ENCODE measurements at regions not wholly inside any gene's neighbourhood (a gene's known extent, or its start where the extent isn't known, plus 50 kb on each side); places are given as distances from the start of the nearest gene placed in this dataset.
"Not testable (repeated sequence)": the region's sequence is repeated elsewhere in the genome, so short reads cannot be mapped to it uniquely, and the experiment has no call there.

GRCh38 chr14:30162066-30162465 is 234.4 kb upstream of the PRKD1 start:
- no peak for DNase-seq

GRCh38 chr14:30165255-30165654 is 237.6 kb upstream of the PRKD1 start:
- DNase-seq = no peak

DNA sequence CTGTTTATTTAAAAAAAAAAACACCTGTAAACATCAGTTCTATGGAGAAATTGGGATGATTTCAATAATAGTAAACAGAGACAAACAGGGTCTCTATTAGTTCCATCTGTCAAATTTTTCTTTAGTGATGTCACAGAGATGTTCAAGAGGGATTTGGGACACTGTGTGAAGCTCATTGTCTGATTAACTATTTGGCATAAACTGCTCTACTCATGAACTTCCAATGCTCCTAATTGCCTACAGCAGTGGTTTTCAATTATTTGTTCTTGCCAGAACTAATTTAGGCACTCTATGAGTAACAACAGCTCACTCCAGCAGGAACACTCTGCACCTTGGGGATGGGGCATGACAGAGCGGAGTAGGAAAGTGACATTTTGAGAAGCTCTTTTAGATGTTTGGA is 250.1 kb upstream of the PRKD1 start:
- no peak for DNase-seq

GRCh38 chr14:30179381-30180130 is 251.9 kb upstream of the PRKD1 start:
- no peak for DNase-seq

- DNase-seq = no peak
These were observed 252.6 kb upstream of the PRKD1 start for GRCh38 chr14:30180219-30180618.

DNA sequence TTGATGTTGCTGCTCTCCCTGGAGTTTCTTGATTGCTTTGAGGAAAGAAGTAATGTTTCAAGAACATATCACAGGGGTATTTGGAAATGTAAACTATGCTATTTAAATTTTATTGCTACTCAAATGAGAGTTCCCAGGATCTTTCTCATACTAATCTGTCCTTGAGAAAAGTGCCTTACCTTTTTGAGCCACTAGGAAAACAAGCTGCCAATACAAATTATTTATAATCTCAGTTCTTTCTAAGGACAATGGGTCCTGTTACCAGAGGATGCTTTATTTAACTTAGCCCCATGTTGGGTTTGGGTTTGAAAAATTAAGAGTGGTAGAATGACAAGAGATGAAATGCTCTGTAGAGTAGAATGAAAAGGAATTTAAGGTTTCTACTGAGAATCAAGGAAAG is 258.2 kb upstream of the PRKD1 start:
- no peak for DNase-seq

- DNase-seq = no peak
These were observed 264.1 kb upstream of the PRKD1 start for GRCh38 chr14:30191639-30192279.

GRCh38 chr14:30193101-30193500 is 265.5 kb upstream of the PRKD1 start:
- DNase-seq = no peak

- DNase-seq = no peak
These were observed 266.3 kb upstream of the PRKD1 start for GRCh38 chr14:30193845-30194501.

- DNase-seq = no peak
These were observed 267.1 kb upstream of the PRKD1 start for GRCh38 chr14:30194741-30195148.

- no peak for DNase-seq
These were observed 268.3 kb upstream of the PRKD1 start for GRCh38 chr14:30195941-30196340.

- DNase-seq = no peak
These were observed 269.2 kb upstream of the PRKD1 start for GRCh38 chr14:30196861-30197260.

DNA sequence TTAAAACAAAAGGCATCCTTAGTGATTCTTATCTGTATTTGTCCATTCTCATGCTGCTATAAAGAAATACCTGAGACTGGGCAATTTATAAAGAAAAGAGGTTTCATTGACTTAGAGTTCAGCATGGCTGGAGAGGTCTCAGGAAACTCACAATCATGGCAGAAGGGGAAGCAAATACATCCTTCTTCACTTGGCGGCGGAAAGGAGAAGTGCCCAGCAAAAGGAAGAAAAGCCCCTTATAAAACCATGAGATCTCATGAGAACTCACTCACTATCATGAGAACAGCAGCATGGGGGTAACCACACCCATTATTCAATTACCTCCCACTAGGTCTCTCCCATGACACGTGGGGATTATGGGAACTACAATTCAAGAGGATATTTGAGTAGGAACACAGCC is 271.1 kb upstream of the PRKD1 start:
- not testable (repeated sequence) for DNase-seq

DNA sequence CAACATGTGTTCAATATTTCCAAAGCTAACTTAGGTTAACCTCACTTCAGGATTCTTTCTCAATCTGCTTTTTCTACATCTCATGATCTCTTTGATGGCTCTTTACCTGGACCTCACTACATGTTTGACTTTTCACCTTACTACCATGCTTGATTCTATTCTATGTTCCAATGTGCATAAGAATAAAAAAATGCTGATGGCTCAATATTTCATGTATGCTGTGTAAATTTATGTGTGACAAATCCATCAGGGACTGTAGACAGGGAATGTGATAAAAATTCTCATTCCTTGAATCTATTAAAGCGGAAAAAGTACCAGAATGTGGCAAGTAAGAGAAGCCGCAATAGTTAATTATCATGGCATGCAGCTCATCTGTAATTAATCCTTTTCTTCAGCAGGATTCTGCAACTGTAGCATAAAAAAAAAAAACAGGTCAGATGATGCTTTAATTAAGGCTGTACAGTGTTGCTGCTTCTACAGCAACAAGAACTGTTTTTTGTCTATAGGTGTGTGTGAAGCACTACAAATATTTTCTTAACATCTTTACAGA is 276.9 kb upstream of the PRKD1 start:
- no peak for DNase-seq

- no peak for DNase-seq
These were observed 281.5 kb upstream of the PRKD1 start for GRCh38 chr14:30209136-30209535.

DNA sequence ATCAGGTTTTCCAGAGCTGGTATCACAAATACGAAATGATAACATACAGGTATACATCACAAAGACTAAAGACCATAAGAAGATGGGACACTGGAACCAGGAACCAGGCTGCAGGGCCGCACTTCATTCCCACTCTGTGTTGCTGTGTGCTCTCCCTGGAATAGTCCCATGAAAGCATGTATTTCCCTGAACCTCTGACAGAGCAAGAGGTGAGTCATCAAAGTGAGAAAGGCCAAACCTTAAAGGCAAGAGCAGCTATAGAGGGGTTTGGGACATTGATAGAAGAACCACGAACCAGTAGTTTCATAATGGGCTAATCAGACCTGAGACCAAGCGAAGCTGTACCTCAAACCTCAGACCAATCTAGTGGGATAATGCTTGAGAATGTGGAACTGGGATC is 283.0 kb upstream of the PRKD1 start:
- DNase-seq = no peak

DNA sequence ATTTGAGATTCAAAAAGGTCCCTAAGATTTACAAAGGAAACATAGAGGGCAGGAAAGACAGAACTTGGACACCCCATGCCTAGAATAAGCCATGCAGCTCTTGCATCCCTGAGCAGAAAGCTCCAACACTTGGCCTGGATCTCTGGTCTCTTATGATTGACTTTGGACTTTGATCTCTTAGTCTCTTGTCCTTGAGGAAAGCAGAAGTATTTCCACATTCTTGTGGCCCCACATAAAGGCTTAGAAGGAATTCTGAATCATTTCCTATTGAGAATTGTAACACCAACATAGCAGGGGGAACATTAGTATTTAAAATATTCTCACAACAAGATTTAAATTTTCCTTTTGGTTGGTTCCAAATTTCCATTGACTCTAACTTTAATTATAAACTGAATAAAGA is 283.7 kb upstream of the PRKD1 start:
- DNase-seq = no peak

DNA sequence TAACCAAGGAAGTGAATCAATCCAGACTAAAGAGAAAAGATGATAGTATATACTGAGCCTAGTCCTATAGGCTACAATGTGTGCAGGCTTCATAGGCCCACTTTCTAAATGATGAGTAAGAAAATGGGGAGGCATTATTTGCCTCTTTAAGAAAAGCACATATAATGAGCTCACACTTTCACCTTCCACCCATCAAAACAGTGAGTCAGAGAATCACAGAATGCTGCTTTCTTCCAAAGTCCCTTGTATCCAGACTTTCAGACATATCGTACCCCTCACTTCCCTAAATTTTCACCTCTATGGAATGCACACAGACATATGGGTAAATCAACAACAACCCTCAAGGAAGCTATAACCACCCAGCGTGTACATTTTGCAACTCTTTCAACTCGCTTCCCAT is 286.4 kb upstream of the PRKD1 start:
- no peak for DNase-seq

DNA sequence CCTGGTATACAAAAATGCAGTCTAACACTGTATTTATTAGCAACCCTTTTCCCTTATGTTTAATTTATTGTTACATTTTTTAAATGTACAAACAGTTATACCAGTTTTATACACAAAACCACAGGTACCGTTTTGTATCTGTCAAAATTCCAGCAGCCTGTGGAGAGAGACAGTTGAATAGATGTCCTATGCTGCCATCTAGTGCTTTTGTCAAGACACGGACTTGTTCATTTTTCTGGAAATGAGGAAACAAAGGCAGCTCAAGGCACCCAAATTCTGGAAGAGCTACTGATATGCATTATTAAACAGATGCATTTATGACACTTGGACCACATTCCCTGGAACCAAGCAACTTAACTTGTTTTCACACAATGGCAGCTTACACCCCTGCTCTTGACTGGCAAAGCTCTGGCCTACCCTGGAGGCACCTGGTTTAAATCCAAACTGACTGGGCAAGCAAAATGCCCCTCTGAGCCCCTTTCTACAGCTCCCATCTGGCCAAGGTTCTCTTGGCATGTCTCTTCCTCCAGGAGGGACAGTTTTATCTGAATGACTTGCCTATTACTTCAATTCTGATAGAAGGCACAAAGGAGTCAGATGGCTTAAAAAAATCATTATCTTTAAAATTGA is 286.9 kb upstream of the PRKD1 start:
- DNase-seq = no peak

- DNase-seq = no peak
These were observed 291.3 kb upstream of the PRKD1 start for GRCh38 chr14:30218907-30219306.

GRCh38 chr14:30221546-30221945 is 293.9 kb upstream of the PRKD1 start:
- no peak for DNase-seq

DNA sequence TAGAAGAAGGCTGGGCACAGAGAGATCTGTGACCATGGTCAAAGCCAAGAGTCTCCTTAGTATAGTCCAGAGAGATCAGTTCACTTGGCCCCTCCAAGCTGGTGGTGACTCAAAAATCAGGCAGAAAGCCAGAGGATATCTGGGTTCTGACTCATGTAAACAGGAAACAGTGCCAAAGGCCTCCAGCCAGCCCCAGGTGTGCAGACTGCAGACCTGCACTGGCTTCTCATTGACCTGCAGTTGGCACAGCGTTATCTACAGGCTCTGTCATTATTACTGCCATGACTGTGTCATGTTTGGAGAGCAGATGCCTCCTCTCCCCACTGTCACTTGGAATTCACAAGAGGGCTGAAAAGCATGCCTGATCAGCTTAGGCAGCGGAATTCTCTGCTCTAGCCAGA is 295.7 kb upstream of the PRKD1 start:
- no peak for DNase-seq

GRCh38 chr14:30223966-30224365 is 296.3 kb upstream of the PRKD1 start:
- no peak for DNase-seq

GRCh38 chr14:30225176-30225575 is 297.5 kb upstream of the PRKD1 start:
- no peak for DNase-seq
